Activated naive CD4-positive, alpha-beta T cell treated with anti-CD3 and anti-CD28 coated beads, Interleukin-2, amount 10 ng/mL, durations not matched to agents 7 days and 5 days (primary cell): ENCODE measurements at regions not wholly inside any gene's neighbourhood (a gene's known extent, or its start where the extent isn't known, plus 50 kb on each side); places are given as distances from the start of the nearest gene placed in this dataset.
"Not testable (repeated sequence)": the region's sequence is repeated elsewhere in the genome, so short reads cannot be mapped to it uniquely, and the experiment has no call there.

Experiments
- CTCF ChIA-PET: fragments of 350-600 bp; sonication (Branson Sonifier 250); formaldehyde crosslinking; loops from one replicate; lab custom pipeline; 2021; ENCODE audit warnings: antibody characterized with exemption; lab: Charles Lee
- DNase-seq: peaks from one replicate; pipeline ENCODE4 v3.0.0-alpha.2; 2020
- H3K27ac Mint-ChIP-seq: one replicate; pipeline ENCODE4 v1.8.0; 2021; ENCODE audit warnings: mild to moderate bottlenecking, moderate library complexity, mixed read lengths
- H3K27me3 Mint-ChIP-seq: one replicate; pipeline ENCODE4 v1.8.0; 2021; ENCODE audit warnings: mild to moderate bottlenecking, mixed read lengths
- H3K36me3 Mint-ChIP-seq: one replicate; pipeline ENCODE4 v1.8.0; 2021; ENCODE audit warnings: mixed read lengths
- H3K4me1 Mint-ChIP-seq: one replicate; pipeline ENCODE4 v1.8.0; 2021; ENCODE audit warnings: mixed read lengths
- H3K4me3 Mint-ChIP-seq: one replicate; pipeline ENCODE4 v1.8.0; 2021; ENCODE audit warnings: mild to moderate bottlenecking, moderate library complexity, mixed read lengths
- H3K9me3 Mint-ChIP-seq: one replicate; pipeline ENCODE4 v1.8.0; 2021; ENCODE audit warnings: mixed read lengths

DNA sequence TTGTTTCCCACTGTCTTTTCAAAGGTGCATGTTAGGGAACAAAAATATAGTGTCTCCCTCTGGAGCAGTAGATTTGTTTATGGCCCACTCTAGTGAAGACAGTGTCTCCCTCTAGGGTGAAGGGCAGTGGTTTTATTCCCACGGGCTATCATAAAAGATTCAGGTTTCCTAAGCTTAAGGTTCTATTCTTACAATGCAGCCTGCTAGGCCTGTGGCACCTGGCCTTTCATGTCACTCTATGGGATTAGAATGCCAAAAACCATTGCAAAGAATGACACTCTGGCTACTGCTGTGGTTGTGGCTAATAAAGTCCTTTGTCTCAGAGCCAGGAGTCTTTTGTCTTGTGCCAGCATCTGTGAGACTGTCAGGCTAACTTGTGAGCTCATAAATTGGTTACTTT lies 92.6 kb upstream of the GPR39 start:
- H3K4me3 Mint-ChIP-seq, H3K27me3 Mint-ChIP-seq, H3K4me1 Mint-ChIP-seq, H3K27ac Mint-ChIP-seq, CTCF ChIA-PET, H3K9me3 Mint-ChIP-seq, DNase-seq, H3K36me3 Mint-ChIP-seq: not testable (repeated sequence)

DNA sequence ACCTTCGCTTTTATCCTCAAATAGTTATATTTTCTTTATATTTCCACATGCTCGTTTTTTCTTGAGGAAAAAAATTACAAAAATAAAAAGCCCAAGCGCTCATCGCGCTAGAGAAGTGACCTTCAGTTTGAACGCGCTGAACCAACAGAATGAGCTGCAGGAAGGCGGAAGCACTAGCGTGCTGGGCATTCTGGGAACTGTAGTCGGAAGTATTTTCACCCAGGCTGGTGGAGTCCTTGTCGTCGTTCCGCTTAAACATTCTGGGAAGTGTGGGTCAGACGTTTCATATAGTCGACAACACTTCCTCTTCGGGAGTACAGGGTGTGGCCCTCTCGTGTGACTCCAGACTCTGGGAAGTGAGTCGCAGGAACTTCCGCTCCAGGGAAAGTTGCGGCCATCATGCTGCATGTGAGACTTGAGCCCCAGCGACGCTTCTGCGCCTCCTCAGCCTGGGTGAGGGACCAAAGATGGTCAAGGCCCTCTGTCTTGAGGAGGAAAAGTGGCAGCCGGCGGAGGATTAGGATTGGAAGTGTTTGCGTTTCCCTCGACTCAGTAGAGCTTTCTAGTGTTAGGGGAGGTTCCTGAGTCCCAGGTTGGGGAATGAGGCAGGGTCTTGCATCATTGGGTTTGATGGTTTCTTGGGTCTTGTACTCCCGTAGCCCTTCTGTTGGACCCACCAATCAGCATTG lies 84.1 kb upstream of the GPR39 start:
- CTCF ChIA-PET, H3K9me3 Mint-ChIP-seq, H3K4me3 Mint-ChIP-seq, H3K27me3 Mint-ChIP-seq, H3K27ac Mint-ChIP-seq, H3K4me1 Mint-ChIP-seq, DNase-seq, H3K36me3 Mint-ChIP-seq: not testable (repeated sequence)

GRCh38 chr2:132337135-132337534 lies 79.5 kb upstream of the GPR39 start:
- CTCF ChIA-PET, result not testable (repeated sequence)

DNA sequence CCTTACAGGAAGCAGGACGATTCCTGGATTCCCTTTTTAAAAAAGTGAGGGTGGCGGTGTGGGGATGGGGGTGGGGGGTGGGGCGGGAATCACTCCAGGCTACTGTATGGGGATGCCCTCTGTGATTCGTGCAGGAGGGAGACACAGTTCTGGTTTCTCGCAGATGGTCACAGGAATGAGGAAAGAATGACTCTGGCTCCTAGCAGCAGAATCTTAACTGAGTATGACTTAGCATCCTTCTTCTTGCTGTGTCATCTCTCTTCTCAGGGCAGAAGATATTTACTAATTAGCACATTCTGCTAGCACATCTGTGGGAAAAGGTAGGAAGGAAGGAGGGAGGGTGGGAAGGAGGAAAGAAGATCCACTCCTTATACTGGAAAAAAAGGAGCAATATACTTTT lies 78.8 kb upstream of the GPR39 start:
- H3K36me3 Mint-ChIP-seq, H3K4me3 Mint-ChIP-seq, H3K9me3 Mint-ChIP-seq, H3K27me3 Mint-ChIP-seq, H3K27ac Mint-ChIP-seq, DNase-seq, H3K4me1 Mint-ChIP-seq, CTCF ChIA-PET: not testable (repeated sequence)

More at GRCh38 chr2:132337135-132337534, 79.5 kb upstream of the GPR39 start:
- DNase-seq, H3K27me3 Mint-ChIP-seq, H3K27ac Mint-ChIP-seq, H3K4me1 Mint-ChIP-seq, H3K4me3 Mint-ChIP-seq, H3K36me3 Mint-ChIP-seq, H3K9me3 Mint-ChIP-seq: not testable (repeated sequence)

- CTCF ChIA-PET, H3K36me3 Mint-ChIP-seq, H3K27ac Mint-ChIP-seq, H3K9me3 Mint-ChIP-seq, H3K4me3 Mint-ChIP-seq, DNase-seq, H3K27me3 Mint-ChIP-seq, H3K4me1 Mint-ChIP-seq: not testable (repeated sequence)
Observed at GRCh38 chr2:132347041-132347780, 69.4 kb upstream of the GPR39 start.

DNA sequence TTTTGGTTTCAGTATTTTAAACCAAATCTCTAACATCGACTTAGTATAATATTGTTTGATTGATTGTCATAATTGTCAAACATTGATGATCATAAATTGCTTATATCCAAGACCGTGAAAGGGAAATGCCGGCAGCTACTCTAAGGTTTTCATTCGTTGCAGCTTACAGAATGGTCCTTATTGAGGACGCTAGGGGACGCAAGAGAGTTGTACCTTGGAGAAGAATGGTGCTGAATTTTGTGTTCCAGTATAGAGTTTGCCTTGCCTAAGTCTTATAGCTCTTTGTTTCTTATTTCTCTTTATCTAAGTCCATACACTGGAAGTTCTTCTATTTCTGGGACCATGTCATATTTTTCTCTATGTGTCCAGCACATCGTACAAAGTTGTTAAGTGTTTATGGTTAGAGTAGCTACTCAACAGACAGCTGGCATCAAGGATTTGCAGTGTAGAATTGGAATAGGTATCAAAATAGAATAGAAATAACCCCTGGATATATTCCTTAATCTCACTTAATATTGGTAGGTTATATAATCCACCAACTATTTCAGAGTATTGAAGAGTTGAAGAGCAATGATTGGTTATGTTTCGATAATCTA lies 67.4 kb upstream of the GPR39 start:
- H3K9me3 Mint-ChIP-seq, DNase-seq, H3K36me3 Mint-ChIP-seq, H3K4me1 Mint-ChIP-seq, H3K4me3 Mint-ChIP-seq, H3K27ac Mint-ChIP-seq: not testable (repeated sequence)
- peaks cover 17% of the 10 kb centered on the region for H3K27me3 Mint-ChIP-seq
- CTCF ChIA-PET, result interaction anchor here (0.8 to 1.0 kb wide), 2 partner anchors 74 to 82 kb away, joined by 3 read pairs; no protein-coding TSS in a partner anchor

DNA sequence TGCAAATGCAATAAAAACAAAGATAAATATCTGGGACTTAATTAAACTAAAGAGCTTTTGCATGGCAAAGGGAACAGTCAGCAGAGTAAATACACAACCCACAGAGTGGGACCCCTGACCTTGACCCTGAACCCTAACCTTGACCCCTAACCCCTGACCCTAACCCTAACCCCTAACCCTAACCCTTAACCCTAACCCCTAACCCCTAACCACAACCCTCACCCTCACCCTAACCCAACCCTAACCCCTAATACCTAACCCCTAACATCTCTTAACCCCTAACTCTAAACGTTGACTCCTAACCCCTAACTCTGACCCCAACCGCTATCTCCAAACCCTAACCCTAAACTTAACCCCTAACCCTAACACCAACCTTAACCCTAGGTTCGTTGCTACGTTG lies 64.9 kb upstream of the GPR39 start:
- H3K27me3 Mint-ChIP-seq, result peaks cover 17% of the 10 kb centered on the region
- DNase-seq, H3K4me1 Mint-ChIP-seq, CTCF ChIA-PET, H3K36me3 Mint-ChIP-seq, H3K9me3 Mint-ChIP-seq, H3K27ac Mint-ChIP-seq, H3K4me3 Mint-ChIP-seq: not testable (repeated sequence)

- H3K9me3 Mint-ChIP-seq, H3K4me1 Mint-ChIP-seq, H3K4me3 Mint-ChIP-seq, DNase-seq, H3K27ac Mint-ChIP-seq, H3K36me3 Mint-ChIP-seq, CTCF ChIA-PET: not testable (repeated sequence)
- peaks cover 17% of the 10 kb centered on the region for H3K27me3 Mint-ChIP-seq
Observed at GRCh38 chr2:132352481-132353001, 64.1 kb upstream of the GPR39 start.

GRCh38 chr2:132353380-132353779 lies 63.2 kb upstream of the GPR39 start:
- H3K27ac Mint-ChIP-seq, H3K36me3 Mint-ChIP-seq, H3K4me3 Mint-ChIP-seq, H3K9me3 Mint-ChIP-seq, CTCF ChIA-PET, H3K4me1 Mint-ChIP-seq, DNase-seq: not testable (repeated sequence)
- H3K27me3 Mint-ChIP-seq, result peaks cover 17% of the 10 kb centered on the region

- H3K4me1 Mint-ChIP-seq, CTCF ChIA-PET, H3K36me3 Mint-ChIP-seq, H3K27ac Mint-ChIP-seq, DNase-seq, H3K27me3 Mint-ChIP-seq, H3K4me3 Mint-ChIP-seq: not testable (repeated sequence)
- peaks cover 15% of the 10 kb centered on the region for H3K9me3 Mint-ChIP-seq
Observed at GRCh38 chr2:132360964-132361363, 55.6 kb upstream of the GPR39 start.

DNA sequence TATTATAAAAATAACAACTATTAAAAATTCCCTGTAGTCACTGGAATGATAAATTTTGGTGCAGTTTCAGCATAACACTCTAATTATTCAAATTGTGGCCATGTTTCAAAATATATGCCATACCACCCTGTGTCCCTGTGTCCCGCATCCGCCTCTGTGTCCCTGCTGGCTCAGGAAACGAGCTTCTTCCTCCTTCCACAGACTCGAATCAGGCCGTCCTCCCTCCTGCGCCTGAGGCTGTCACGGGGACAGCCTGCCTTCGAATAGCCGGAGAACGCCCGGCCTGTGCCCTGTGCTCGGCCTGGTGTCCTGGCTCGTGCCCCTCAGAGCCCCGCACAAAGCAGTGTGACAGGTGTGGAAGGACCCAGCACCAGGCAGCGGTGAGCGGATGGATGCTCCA lies 55.1 kb upstream of the GPR39 start:
- H3K4me3 Mint-ChIP-seq, DNase-seq, H3K4me1 Mint-ChIP-seq, H3K27me3 Mint-ChIP-seq, H3K36me3 Mint-ChIP-seq, CTCF ChIA-PET, H3K27ac Mint-ChIP-seq: not testable (repeated sequence)
- H3K9me3 Mint-ChIP-seq, result peaks cover 15% of the 10 kb centered on the region

DNA sequence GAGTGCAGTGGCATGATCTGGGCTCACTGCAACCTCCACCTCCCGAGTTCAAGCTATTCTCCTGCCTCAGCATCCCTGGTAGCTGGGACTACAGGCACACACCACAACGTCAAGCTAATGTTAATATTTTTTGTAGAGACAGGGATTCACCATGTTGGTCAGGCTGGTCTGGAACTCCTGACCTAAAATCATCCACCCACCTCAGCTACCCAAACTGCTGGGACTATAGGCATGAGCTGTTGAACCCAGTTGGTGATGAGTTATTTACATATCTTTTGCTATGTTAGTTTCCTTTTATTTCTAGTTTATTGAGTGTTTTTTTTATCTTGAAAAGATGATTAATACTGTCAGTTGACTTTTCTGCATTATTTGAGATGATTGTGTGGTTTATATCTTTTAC lies 53.3 kb upstream of the GPR39 start:
- H3K4me1 Mint-ChIP-seq, CTCF ChIA-PET, DNase-seq, H3K4me3 Mint-ChIP-seq, H3K36me3 Mint-ChIP-seq, H3K27me3 Mint-ChIP-seq, H3K27ac Mint-ChIP-seq: not testable (repeated sequence)
- H3K9me3 Mint-ChIP-seq, result peaks cover 15% of the 10 kb centered on the region

GRCh38 chr2:132365963-132366362 lies 50.6 kb upstream of the GPR39 start:
- H3K27me3 Mint-ChIP-seq, H3K4me3 Mint-ChIP-seq, DNase-seq, CTCF ChIA-PET, H3K4me1 Mint-ChIP-seq, H3K27ac Mint-ChIP-seq, H3K36me3 Mint-ChIP-seq: not testable (repeated sequence)
- H3K9me3 Mint-ChIP-seq, result peaks cover 15% of the 10 kb centered on the region

DNA sequence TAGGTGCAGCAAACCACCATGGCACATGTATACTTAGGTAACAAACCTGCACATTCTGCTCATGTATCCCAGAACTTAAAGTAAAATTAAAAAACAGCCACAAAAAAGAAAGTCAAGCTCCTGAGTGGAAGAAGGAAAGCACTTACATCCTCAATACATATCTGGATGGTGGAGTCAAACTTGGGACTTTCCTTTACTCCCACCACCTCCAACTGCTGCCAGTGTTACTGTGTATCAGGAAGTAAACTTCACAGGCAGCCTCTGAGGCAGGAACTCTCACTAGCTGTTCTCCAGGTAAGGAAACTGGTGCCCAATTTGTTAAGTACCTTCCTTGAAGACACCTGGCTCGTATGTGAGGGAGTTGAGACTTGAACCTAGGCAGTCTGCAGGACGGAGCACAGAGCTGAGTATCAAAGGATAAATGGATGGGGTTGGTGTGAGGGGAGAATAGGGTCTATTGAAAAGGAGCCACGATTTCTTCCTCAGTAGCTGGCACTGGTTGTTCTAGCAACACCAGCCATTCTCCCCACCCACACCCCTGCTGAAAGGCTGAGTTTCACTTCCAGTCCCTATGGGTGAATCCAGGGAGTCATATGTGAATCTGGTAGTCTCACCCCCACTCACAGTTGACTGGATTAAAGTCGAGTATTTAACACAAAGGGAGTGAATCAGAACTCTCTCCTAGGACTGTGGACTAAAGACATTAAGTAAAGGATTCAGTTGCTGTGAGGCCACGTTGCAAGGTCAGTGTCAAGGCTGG lies 50.0 kb upstream of the GPR39 start:
- CTCF ChIA-PET, result no interaction called here
- Mint-ChIP-seq H3K4me3 (no peak overlapping the region), H3K27ac (no peak overlapping the region), H3K4me1 (no peaks in the 10 kb centered on the region), H3K9me3 (peaks cover 15% of the 10 kb centered on the region), H3K27me3 (no peaks in the 10 kb centered on the region), H3K36me3 (no peaks in the 10 kb centered on the region)
- no peak for DNase-seq
